Esophagus (tissue), 2 donors: ENCODE measurements at regions not wholly inside any gene's neighbourhood (a gene's known extent, or its start where the extent isn't known, plus 50 kb on each side); places are given as distances from the start of the nearest gene placed in this dataset.
A peak's percentile ranks its signal among the peaks of the same experiment; 100 is the strongest.

Experiments used
- H3K27ac ChIP-seq, 2 donors: one replicate each; pipeline ENCODE4 v1.5.1; 2013; ENCODE audit warnings: low read depth in 2 of 2, mild to moderate bottlenecking in 2 of 2, inconsistent platforms in 1 of 2, low read length in 1 of 2, moderate library complexity in 1 of 2
- H3K27me3 ChIP-seq, 2 donors: one replicate each; pipeline ENCODE4 v1.6.1; 2013; ENCODE audit warnings: low read length in 2 of 2, control low read depth in 1 of 2, mild to moderate bottlenecking in 1 of 2; ENCODE audit not compliant: insufficient read depth in 2 of 2, control insufficient read depth in 1 of 2
- H3K36me3 ChIP-seq, 2 donors: one replicate each; pipeline ENCODE4 v1.6.1; 2013; ENCODE audit warnings: low read length in 1 of 2; ENCODE audit not compliant: control insufficient read depth in 2 of 2, insufficient read depth in 2 of 2
- H3K4me1 ChIP-seq, 2 donors: one replicate each; pipeline ENCODE4 v1.6.1; 2013; ENCODE audit warnings: low read length in 1 of 2; ENCODE audit not compliant: control insufficient read depth in 2 of 2, insufficient read depth in 2 of 2
- H3K4me3 ChIP-seq, 2 donors: one replicate each; pipeline ENCODE4 v1.5.1; 2013; ENCODE audit warnings: low read length in 2 of 2, mild to moderate bottlenecking in 2 of 2, low read depth in 1 of 2, moderate library complexity in 1 of 2
- H3K9me3 ChIP-seq, 2 donors: one replicate each; pipeline ENCODE4 v1.6.1; 2013; ENCODE audit warnings: mild to moderate bottlenecking in 2 of 2, low read depth in 1 of 2, low read length in 1 of 2, moderate library complexity in 1 of 2; ENCODE audit not compliant: control insufficient read depth in 2 of 2, insufficient read depth in 1 of 2
- WGBS, 2 donors: extraction: QIAGEN DNeasy Blood & Tissue Kit; methylation state at CpG; one replicate each; pipeline ENCODE4 v1.1.7; 2013; 5-methylcytosine and 5-hydroxymethylcytosine counted together
- donor health status: healthy with polysubstance abuse.
- donor health status: Bipolar disorder and iron deficiency.

- peaks cover 2 to 4% of the 10 kb centered on the region in 2 donors for H3K4me1 ChIP-seq
- H3K4me3 ChIP-seq = no peak overlapping the region
- H3K27ac ChIP-seq = no peak overlapping the region
- no peaks in the 10 kb centered on the region for H3K36me3 ChIP-seq
- no peaks in the 10 kb centered on the region for H3K27me3 ChIP-seq
- H3K9me3 ChIP-seq = no peaks in the 10 kb centered on the region
- 79% methylated on average over 7 of the region's 7 CpGs for WGBS, 2 donors
Observed at GRCh38 chr3:72247126-72247525, 462.2 kb upstream of the PROK2 start.

- Histone ChIP-seq H3K9me3 (no peaks in the 10 kb centered on the region), H3K27ac (no peak overlapping the region), H3K36me3 (no peaks in the 10 kb centered on the region), H3K27me3 (no peaks in the 10 kb centered on the region), H3K4me3 (no peak overlapping the region), H3K4me1 (peaks cover 2 to 4% of the 10 kb centered on the region in 2 donors)
- 57 to 79% methylated on average over 5 to 6 of the region's 6 CpGs for WGBS, 2 donors
Observed at GRCh38 chr3:72246685-72247084, 461.7 kb upstream of the PROK2 start.

- Histone ChIP-seq H3K27me3 (no peaks in the 10 kb centered on the region), H3K36me3 (no peaks in the 10 kb centered on the region), H3K4me1 (peaks cover 2 to 4% of the 10 kb centered on the region in 2 donors), H3K4me3 (no peak overlapping the region), H3K27ac (peak overlapping the region in 1 of 2 donors; percentile 8), H3K9me3 (no peaks in the 10 kb centered on the region)
- WGBS, 2 donors = 53 to 57% methylated on average over 9 of the region's 9 CpGs
Observed at GRCh38 chr3:72245183-72245811, 460.3 kb upstream of the PROK2 start.

GRCh38 chr3:72244396-72244795, 459.4 kb upstream of the PROK2 start:
- H3K4me1 ChIP-seq = peaks cover 2 to 4% of the 10 kb centered on the region in 2 donors
- H3K27ac ChIP-seq = no peak overlapping the region
- H3K9me3 ChIP-seq = no peaks in the 10 kb centered on the region
- no peaks in the 10 kb centered on the region for H3K36me3 ChIP-seq
- WGBS, 2 donors = 79 to 80% methylated on average over 5 of the region's 5 CpGs
- no peaks in the 10 kb centered on the region for H3K27me3 ChIP-seq
- H3K4me3 ChIP-seq = no peak overlapping the region

- WGBS, 2 donors = 65 to 77% methylated on average over 2 of the region's 2 CpGs
- Histone ChIP-seq H3K4me1 (peaks cover 2 to 4% of the 10 kb centered on the region in 2 donors), H3K27me3 (no peaks in the 10 kb centered on the region), H3K36me3 (no peaks in the 10 kb centered on the region), H3K27ac (no peak overlapping the region), H3K9me3 (no peaks in the 10 kb centered on the region), H3K4me3 (no peak overlapping the region)
Observed at GRCh38 chr3:72242326-72242725, 457.4 kb upstream of the PROK2 start.

GRCh38 chr3:72241525-72241924, 456.6 kb upstream of the PROK2 start:
- Histone ChIP-seq H3K4me3 (no peak overlapping the region), H3K36me3 (no peaks in the 10 kb centered on the region), H3K27ac (no peak overlapping the region), H3K27me3 (no peaks in the 10 kb centered on the region), H3K4me1 (no peaks in the 10 kb centered on the region), H3K9me3 (no peaks in the 10 kb centered on the region)
- 84 to 90% methylated on average over 1 of the region's 1 CpG for WGBS, 2 donors

- 82 to 83% methylated on average over 4 of the region's 4 CpGs for WGBS, 2 donors
- Histone ChIP-seq H3K4me1 (no peaks in the 10 kb centered on the region), H3K36me3 (no peaks in the 10 kb centered on the region), H3K27ac (no peak overlapping the region), H3K4me3 (no peak overlapping the region), H3K9me3 (no peaks in the 10 kb centered on the region), H3K27me3 (no peaks in the 10 kb centered on the region)
Observed at GRCh38 chr3:72240531-72240930, 455.6 kb upstream of the PROK2 start.

GRCh38 chr3:72238801-72239200, 453.9 kb upstream of the PROK2 start:
- Histone ChIP-seq H3K4me3 (no peak overlapping the region), H3K27me3 (no peaks in the 10 kb centered on the region), H3K9me3 (no peaks in the 10 kb centered on the region), H3K4me1 (no peaks in the 10 kb centered on the region), H3K27ac (no peak overlapping the region), H3K36me3 (no peaks in the 10 kb centered on the region)
- WGBS, 2 donors = 72 to 78% methylated on average over 3 of the region's 3 CpGs

- Histone ChIP-seq H3K4me3 (no peak overlapping the region), H3K9me3 (no peaks in the 10 kb centered on the region), H3K36me3 (no peaks in the 10 kb centered on the region), H3K4me1 (no peaks in the 10 kb centered on the region), H3K27me3 (no peaks in the 10 kb centered on the region), H3K27ac (no peak overlapping the region)
- 74% methylated on average over 7 of the region's 7 CpGs for WGBS, 2 donors
Observed at GRCh38 chr3:72238010-72238691, 453.2 kb upstream of the PROK2 start.

- Histone ChIP-seq H3K4me3 (no peak overlapping the region), H3K4me1 (no peaks in the 10 kb centered on the region), H3K27ac (no peak overlapping the region), H3K36me3 (no peaks in the 10 kb centered on the region), H3K27me3 (no peaks in the 10 kb centered on the region), H3K9me3 (no peaks in the 10 kb centered on the region)
- 86 to 92% methylated on average over 2 of the region's 2 CpGs for WGBS, 2 donors
Observed at GRCh38 chr3:72237679-72238009, 452.7 kb upstream of the PROK2 start.
